ENCODE measurements at regions not wholly inside any gene's neighbourhood (a gene's known extent, or its start where the extent isn't known, plus 50 kb on each side); places are given as distances from the start of the nearest gene placed in this dataset.

- Histone ChIP-seq H3K27me3 (ENCODE audit: control insufficient read depth, insufficient read depth, low read length) (no peaks in the 10 kb centered on the region), H3K4me3 (ENCODE audit: low read depth, low read length) (no peak overlapping the region), H3K36me3 (ENCODE audit: control insufficient read depth, insufficient read depth, low read length) (no peaks in the 10 kb centered on the region)
- TF ChIP-seq, protein P1, sequence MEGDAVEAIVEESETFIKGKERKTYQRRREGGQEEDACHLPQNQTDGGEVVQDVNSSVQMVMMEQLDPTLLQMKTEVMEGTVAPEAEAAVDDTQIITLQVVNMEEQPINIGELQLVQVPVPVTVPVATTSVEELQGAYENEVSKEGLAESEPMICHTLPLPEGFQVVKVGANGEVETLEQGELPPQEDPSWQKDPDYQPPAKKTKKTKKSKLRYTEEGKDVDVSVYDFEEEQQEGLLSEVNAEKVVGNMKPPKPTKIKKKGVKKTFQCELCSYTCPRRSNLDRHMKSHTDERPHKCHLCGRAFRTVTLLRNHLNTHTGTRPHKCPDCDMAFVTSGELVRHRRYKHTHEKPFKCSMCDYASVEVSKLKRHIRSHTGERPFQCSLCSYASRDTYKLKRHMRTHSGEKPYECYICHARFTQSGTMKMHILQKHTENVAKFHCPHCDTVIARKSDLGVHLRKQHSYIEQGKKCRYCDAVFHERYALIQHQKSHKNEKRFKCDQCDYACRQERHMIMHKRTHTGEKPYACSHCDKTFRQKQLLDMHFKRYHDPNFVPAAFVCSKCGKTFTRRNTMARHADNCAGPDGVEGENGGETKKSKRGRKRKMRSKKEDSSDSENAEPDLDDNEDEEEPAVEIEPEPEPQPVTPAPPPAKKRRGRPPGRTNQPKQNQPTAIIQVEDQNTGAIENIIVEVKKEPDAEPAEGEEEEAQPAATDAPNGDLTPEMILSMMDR (IDR thresholded peaks at IDR 0.05; ENCODE audit: insufficient read depth, low read length, poor library complexity, severe bottlenecking): no peak
- no peak for DNase-seq (ENCODE audit: low read depth)
These were observed 437.1 kb downstream of the RWDD3 start for GRCh38 chr1:95671098-95671497.

GRCh38 chr1:95679262-95679661, 445.3 kb downstream of the RWDD3 start:
- no peaks in the 10 kb centered on the region for H3K27me3 ChIP-seq (ENCODE audit: control insufficient read depth, insufficient read depth, low read length)
- TF ChIP-seq, protein P1 (IDR thresholded peaks at IDR 0.05; ENCODE audit: insufficient read depth, low read length, poor library complexity, severe bottlenecking): no peak
- no peak for DNase-seq (ENCODE audit: low read depth)
- H3K36me3 ChIP-seq (ENCODE audit: control insufficient read depth, insufficient read depth, low read length): no peaks in the 10 kb centered on the region
- H3K4me3 ChIP-seq (ENCODE audit: low read depth, low read length): no peak overlapping the region

DNA sequence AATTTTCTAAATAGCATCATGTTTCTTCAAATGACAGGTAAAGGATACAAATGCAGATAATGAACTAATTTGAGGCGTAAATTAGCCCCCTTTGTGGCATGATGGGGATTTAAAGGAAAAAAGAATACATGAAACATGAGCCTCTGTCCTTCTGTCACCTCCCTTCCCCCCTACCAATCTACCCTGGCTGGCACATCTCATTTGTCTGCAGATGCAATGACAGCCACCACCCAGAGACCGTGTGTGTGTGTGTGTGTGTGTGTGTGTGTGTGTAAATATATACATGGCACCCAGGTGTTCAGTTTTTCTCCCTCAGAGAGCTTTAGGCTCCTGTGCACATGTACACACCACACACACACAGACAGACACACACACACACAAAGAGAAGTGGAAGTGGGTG, 451.1 kb downstream of the RWDD3 start:
- Histone ChIP-seq H3K4me3 (ENCODE audit: low read depth, low read length) (no peak overlapping the region), H3K36me3 (ENCODE audit: control insufficient read depth, insufficient read depth, low read length) (no peaks in the 10 kb centered on the region), H3K27me3 (ENCODE audit: control insufficient read depth, insufficient read depth, low read length) (no peaks in the 10 kb centered on the region)
- TF ChIP-seq, protein P1 (IDR thresholded peaks at IDR 0.05; ENCODE audit: insufficient read depth, low read length, poor library complexity, severe bottlenecking): no peak
- no peak for DNase-seq (ENCODE audit: low read depth)

GRCh38 chr1:95686217-95686616, 452.2 kb downstream of the RWDD3 start:
- H3K27me3 ChIP-seq (ENCODE audit: control insufficient read depth, insufficient read depth, low read length): no peaks in the 10 kb centered on the region
- H3K36me3 ChIP-seq (ENCODE audit: control insufficient read depth, insufficient read depth, low read length): no peaks in the 10 kb centered on the region
- no peak for DNase-seq (ENCODE audit: low read depth)
- TF ChIP-seq, protein P1 (IDR thresholded peaks at IDR 0.05; ENCODE audit: insufficient read depth, low read length, poor library complexity, severe bottlenecking): no peak
- H3K4me3 ChIP-seq (ENCODE audit: low read depth, low read length): no peak overlapping the region

- Histone ChIP-seq H3K27me3 (ENCODE audit: control insufficient read depth, insufficient read depth, low read length) (no peaks in the 10 kb centered on the region), H3K4me3 (ENCODE audit: low read depth, low read length) (no peak overlapping the region), H3K36me3 (ENCODE audit: control insufficient read depth, insufficient read depth, low read length) (no peaks in the 10 kb centered on the region)
- DNase-seq (ENCODE audit: low read depth): no peak
- TF ChIP-seq, protein P1 (IDR thresholded peaks at IDR 0.05; ENCODE audit: insufficient read depth, low read length, poor library complexity, severe bottlenecking): no peak
These were observed 465.3 kb downstream of the RWDD3 start for GRCh38 chr1:95699149-95699953.
